ENCODE measurements at regions not wholly inside any gene's neighbourhood (a gene's known extent, or its start where the extent isn't known, plus 50 kb on each side); places are given as distances from the start of the nearest gene placed in this dataset.
A peak's percentile ranks its signal among the peaks of the same experiment; 100 is the strongest.
"Not testable (repeated sequence)": the region's sequence is repeated elsewhere in the genome, so short reads cannot be mapped to it uniquely, and the experiment has no call there.

DNA sequence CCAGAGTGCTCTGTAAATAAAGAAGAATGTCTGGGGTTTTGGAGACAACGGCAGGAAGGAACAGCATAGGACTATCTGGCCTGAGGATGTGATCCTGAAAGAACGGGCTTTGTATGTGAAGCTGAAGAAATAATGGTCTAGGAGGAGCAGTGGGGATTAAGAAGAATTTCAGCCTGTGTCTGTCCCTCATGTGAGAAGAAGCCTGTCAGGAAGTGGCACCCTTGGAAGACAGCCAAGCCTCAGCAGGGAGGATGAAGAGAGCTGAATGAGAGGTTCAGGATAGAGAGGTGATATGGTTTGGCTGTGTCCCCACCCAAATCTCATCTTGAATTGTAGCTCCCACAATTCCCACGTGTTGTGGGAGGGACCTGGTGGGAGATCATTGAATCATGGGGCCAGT is 56.9 kb upstream of the TCL1A start:
- TF ChIP-seq CTCF (IDR thresholded peaks at IDR 0.05; ENCODE audit: insufficient read depth, missing control alignments) = no peak
- DNase-seq (ENCODE audit: insufficient read length, low spot score) (no peak), FAIRE-seq (no peak)

GRCh38 chr14:95769976-95770375 is 56.1 kb upstream of the TCL1A start:
- FAIRE-seq = no peak

DNA sequence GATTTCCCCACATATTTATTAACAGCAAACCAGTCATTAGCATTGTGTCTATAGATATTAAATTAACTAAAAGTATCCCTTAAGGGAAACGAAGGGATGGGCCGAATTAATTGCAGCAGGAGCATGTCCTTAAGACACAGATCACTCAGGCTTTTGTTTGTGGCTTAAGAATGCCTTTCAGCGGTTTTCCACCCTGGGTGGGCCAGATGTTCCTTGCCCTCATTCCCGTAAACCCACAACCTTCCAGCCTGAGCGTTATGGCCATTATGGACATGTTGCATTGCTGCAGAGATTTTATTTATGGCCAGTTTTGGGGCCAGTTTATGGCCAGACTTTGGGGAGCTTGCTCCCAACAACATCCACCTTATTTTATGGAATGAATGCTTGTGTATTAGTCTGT is 55.5 kb upstream of the TCL1A start:
- DNase-seq (ENCODE audit: insufficient read length, low spot score); FAIRE-seq: not testable (repeated sequence)

More at GRCh38 chr14:95769976-95770375, 56.1 kb upstream of the TCL1A start:
- no peak for DNase-seq (ENCODE audit: insufficient read length, low spot score)
- TF ChIP-seq CTCF (IDR thresholded peaks at IDR 0.05; ENCODE audit: insufficient read depth, missing control alignments) = no peak

DNA sequence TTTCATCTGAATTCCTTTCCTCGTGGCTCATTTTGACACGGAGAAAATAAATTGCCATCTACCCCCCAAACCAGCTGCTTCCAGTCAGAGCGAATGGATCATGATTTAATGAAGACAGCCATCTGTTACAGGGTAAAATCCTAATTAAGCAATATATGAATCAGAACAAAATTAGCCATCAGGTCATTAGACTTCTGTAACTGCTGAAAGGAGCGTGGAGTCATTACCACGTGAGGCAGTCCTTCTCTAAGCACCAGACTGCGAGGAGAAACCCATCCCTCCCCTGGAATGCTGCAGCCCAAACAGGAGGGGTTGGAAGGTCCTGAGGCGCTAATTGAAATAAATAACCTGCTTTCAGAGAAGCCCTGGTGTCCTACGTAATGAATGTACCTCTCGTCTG is 51.1 kb upstream of the TCL1A start:
- TF ChIP-seq CTCF (IDR thresholded peaks at IDR 0.05; ENCODE audit: insufficient read depth, missing control alignments) = no peak
- FAIRE-seq (no peak), DNase-seq (ENCODE audit: insufficient read length, low spot score) (peak; percentile 26)

- TF ChIP-seq CTCF (IDR thresholded peaks at IDR 0.05; ENCODE audit: insufficient read depth, missing control alignments) = no peak
- FAIRE-seq = no peak
- no peak for DNase-seq (ENCODE audit: insufficient read length, low spot score)
These were observed 50.0 kb upstream of the TCL1A start for GRCh38 chr14:95763875-95764274.
